ENCODE measurements at regions not wholly inside any gene's neighbourhood (a gene's known extent, or its start where the extent isn't known, plus 50 kb on each side); places are given as distances from the start of the nearest gene placed in this dataset.

GRCh38 chr14:101230851-101231550 is 327.5 kb upstream of the RTL1 start:
- Mint-ChIP-seq H3K4me1 (peaks cover 11% of the 10 kb centered on the region), H3K27ac (no peak overlapping the region), H3K9me3 (no peaks in the 10 kb centered on the region), H3K4me3 (no peak overlapping the region), H3K36me3 (ENCODE audit: low read depth) (no peaks in the 10 kb centered on the region), H3K27me3 (ENCODE audit: insufficient read depth, low read depth, poor library complexity) (peaks cover 5% of the 10 kb centered on the region)
- Histone ChIP-seq H3K27me3 (ENCODE audit: insufficient read depth) (no peaks in the 10 kb centered on the region), H3K27ac (ENCODE audit: low read depth) (no peak overlapping the region), H4K20me1 (replicated peaks; ENCODE audit: insufficient read depth) (no peaks in the 10 kb centered on the region), H3K4me3 (no peak overlapping the region), H3K9me2 (ENCODE audit: insufficient read depth) (no peaks in the 10 kb centered on the region), H3F3A (replicated peaks; ENCODE audit: low read depth) (no peaks in the 10 kb centered on the region), H3K4me2 (no peak overlapping the region), H3K79me2 (replicated peaks; ENCODE audit: insufficient read depth) (no peaks in the 10 kb centered on the region), H2AFZ (no peak overlapping the region), H3K36me3 (ENCODE audit: insufficient read depth) (no peaks in the 10 kb centered on the region), H3K4me1 (ENCODE audit: insufficient read depth) (no peaks in the 10 kb centered on the region)
- TF ChIP-seq ZNF331 (CRISPR knock-in tag; IDR thresholded peaks at IDR 0.05; ENCODE audit: low read depth) (no peak), REST (IDR thresholded peaks at IDR 0.05; ENCODE audit: unreplicated experiment) (no peak), POLR2AphosphoS5 (IDR thresholded peaks at IDR 0.05; ENCODE audit: low read depth) (no peak), NANOG (IDR thresholded peaks at IDR 0.05; ENCODE audit: borderline replicate concordance) (no peak), CTCF (conservative IDR thresholded peaks at IDR 0.05; ENCODE audit: low read depth in 2 of 2) (no peak)
- DNase-seq (ENCODE audit: low spot score) (no peak), ATAC-seq (no peak)

DNA sequence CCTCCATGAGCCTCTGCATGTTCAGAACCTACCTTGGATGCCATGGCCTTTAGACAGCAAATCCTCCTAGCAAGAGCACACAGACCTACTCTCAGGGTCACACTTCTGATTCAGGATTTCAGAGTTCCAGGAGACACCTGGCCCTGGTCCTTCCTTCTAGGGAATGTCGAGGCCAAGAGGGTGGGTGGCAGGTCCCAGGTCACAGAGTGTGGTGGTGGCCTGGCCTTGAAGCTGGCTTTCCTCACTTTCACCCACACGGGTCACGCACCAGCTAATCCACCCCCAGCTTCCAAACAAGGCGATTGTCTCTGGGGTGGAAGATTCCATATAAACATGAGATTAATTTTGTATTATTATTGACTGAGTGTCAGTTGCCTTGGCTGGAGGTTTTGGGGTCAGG is 328.3 kb upstream of the RTL1 start:
- no peak overlapping the region for H3K27ac ChIP-seq (ENCODE audit: low read depth)
- no peaks in the 10 kb centered on the region for H3K27me3 ChIP-seq (ENCODE audit: insufficient read depth)
- H4K20me1 ChIP-seq (replicated peaks; ENCODE audit: insufficient read depth), result no peaks in the 10 kb centered on the region
- H3K4me1 ChIP-seq (ENCODE audit: insufficient read depth), result no peaks in the 10 kb centered on the region
- Mint-ChIP-seq H3K4me3 (no peak overlapping the region), H3K27me3 (ENCODE audit: insufficient read depth, low read depth, poor library complexity) (peaks cover 5% of the 10 kb centered on the region), H3K4me1 (peaks cover 11% of the 10 kb centered on the region), H3K27ac (no peak overlapping the region), H3K9me3 (no peaks in the 10 kb centered on the region), H3K36me3 (ENCODE audit: low read depth) (no peaks in the 10 kb centered on the region)
- H3K79me2 ChIP-seq (replicated peaks; ENCODE audit: insufficient read depth), result no peaks in the 10 kb centered on the region
- ATAC-seq, result no peak
- H3K4me2 ChIP-seq, result no peak overlapping the region
- H3F3A ChIP-seq (replicated peaks; ENCODE audit: low read depth), result no peaks in the 10 kb centered on the region
- H3K4me3 ChIP-seq, result no peak overlapping the region
- no peak overlapping the region for H2AFZ ChIP-seq
- no peaks in the 10 kb centered on the region for H3K36me3 ChIP-seq (ENCODE audit: insufficient read depth)
- DNase-seq (ENCODE audit: low spot score), result no peak
- no peaks in the 10 kb centered on the region for H3K9me2 ChIP-seq (ENCODE audit: insufficient read depth)
- TF ChIP-seq CREB1 (CRISPR knock-in tag; IDR thresholded peaks at IDR 0.05; ENCODE audit: low read depth), result no peak
- no peak for TF ChIP-seq REST (IDR thresholded peaks at IDR 0.05; ENCODE audit: unreplicated experiment)
- no peak for TF ChIP-seq EZH2 (IDR thresholded peaks at IDR 0.05; ENCODE audit: low read depth, unreplicated experiment)
